ENCODE measurements at regions not wholly inside any gene's neighbourhood (a gene's known extent, or its start where the extent isn't known, plus 50 kb on each side); places are given as distances from the start of the nearest gene placed in this dataset.

DNA sequence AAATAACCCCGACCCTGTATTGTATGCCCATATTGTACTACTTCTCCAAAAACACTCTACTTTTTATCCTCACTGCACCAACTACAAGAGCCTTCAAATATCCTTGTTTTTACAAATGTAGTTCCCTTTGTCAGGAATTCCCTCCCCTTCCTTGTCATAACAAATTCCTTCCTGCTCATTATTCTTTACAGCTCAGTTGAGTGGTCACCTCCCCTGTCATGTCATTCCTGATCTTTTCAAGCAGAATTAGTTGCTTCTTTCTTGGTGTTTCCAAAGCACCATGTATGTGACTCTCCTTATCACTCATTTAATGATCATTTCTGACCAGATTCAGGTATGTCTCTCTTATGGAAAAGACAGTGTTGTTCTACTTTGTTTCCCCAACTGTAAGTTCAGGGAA is 194.2 kb upstream of the SMC2 start:
- no peak for DNase-seq
- intact Hi-C loops (cut with DNase I; ENCODE audit: low total_unique reads), result no loop called here
- no peaks in the 10 kb centered on the region for H3K27me3 ChIP-seq
- no peak for TF ChIP-seq POLR2A (IDR thresholded peaks at IDR 0.05)
- TF ChIP-seq, protein P1, sequence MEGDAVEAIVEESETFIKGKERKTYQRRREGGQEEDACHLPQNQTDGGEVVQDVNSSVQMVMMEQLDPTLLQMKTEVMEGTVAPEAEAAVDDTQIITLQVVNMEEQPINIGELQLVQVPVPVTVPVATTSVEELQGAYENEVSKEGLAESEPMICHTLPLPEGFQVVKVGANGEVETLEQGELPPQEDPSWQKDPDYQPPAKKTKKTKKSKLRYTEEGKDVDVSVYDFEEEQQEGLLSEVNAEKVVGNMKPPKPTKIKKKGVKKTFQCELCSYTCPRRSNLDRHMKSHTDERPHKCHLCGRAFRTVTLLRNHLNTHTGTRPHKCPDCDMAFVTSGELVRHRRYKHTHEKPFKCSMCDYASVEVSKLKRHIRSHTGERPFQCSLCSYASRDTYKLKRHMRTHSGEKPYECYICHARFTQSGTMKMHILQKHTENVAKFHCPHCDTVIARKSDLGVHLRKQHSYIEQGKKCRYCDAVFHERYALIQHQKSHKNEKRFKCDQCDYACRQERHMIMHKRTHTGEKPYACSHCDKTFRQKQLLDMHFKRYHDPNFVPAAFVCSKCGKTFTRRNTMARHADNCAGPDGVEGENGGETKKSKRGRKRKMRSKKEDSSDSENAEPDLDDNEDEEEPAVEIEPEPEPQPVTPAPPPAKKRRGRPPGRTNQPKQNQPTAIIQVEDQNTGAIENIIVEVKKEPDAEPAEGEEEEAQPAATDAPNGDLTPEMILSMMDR (IDR thresholded peaks at IDR 0.05), result no peak
- no peak overlapping the region for H3K27ac ChIP-seq
- no peak overlapping the region for H3K4me3 ChIP-seq
- no peaks in the 10 kb centered on the region for H3K36me3 ChIP-seq
- no peaks in the 10 kb centered on the region for H3K9me3 ChIP-seq
- H3K4me1 ChIP-seq, result no peaks in the 10 kb centered on the region

DNA sequence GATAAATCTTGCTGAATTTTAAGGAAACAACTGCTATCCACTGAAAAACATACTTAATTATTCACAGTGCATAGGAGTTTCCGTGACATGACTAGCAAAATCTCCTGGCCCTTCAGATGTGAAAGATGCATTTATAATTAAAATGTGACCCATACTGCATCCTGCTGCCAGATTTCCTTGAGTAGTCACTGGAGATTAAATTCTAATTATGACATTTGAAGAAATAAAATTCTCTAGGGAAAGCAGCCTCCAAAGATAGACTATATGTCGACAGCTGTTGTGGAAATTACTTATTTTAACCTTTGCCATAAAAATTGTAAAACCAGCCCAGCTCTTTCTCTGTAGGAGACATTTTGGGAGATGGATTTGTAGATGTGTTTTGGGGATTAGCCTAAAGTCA is 193.6 kb upstream of the SMC2 start:
- H3K27me3 ChIP-seq, result no peaks in the 10 kb centered on the region
- H3K27ac ChIP-seq, result no peak overlapping the region
- TF ChIP-seq, protein P1 (IDR thresholded peaks at IDR 0.05), result no peak
- no peak for TF ChIP-seq POLR2A (IDR thresholded peaks at IDR 0.05)
- H3K36me3 ChIP-seq, result no peaks in the 10 kb centered on the region
- H3K9me3 ChIP-seq, result no peaks in the 10 kb centered on the region
- H3K4me3 ChIP-seq, result no peak overlapping the region
- DNase-seq, result no peak
- H3K4me1 ChIP-seq, result no peaks in the 10 kb centered on the region
- intact Hi-C loops (cut with DNase I; ENCODE audit: low total_unique reads), result no loop called here

DNA sequence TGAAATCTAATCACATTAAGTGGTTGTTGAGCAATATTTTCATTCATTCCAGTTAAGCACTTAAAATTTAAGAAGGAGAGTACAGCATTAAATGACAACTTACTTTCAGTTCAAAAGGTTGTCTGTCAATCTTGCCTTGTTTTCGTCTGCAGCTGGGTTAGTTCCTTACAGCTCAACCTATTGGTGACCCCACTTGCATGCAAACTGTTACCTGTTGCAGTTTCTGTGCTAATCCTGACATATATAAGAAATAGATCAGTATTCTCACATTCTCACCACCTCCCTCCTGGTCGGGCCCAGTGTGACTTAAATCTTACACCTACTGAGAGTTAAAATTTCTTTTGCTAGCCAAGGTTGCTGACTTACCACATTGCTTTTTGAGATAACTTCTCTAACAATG is 191.8 kb upstream of the SMC2 start:
- DNase-seq, result no peak

DNA sequence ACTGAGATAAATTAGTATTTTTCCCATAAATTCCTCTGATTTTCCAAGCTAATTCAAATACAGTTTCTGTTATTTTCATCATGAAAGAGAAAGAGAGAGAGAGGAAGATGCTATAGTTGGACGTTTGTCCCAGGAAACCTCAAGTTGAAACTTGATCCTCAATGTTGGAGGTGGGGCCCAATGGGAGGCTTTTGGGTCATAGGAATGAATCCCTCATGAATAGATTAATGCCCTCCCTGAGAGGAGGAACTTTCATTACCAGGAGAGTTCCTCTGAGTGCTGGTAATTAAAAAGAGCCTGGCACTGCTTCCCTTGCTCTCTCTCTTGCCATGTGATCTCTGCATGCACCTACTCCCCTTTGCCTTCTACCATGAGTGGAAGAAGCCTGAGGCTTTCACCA is 189.9 kb upstream of the SMC2 start:
- intact Hi-C loops (cut with DNase I; ENCODE audit: low total_unique reads), result no loop called here
- no peaks in the 10 kb centered on the region for H3K36me3 ChIP-seq
- no peaks in the 10 kb centered on the region for H3K9me3 ChIP-seq
- TF ChIP-seq POLR2A (IDR thresholded peaks at IDR 0.05), result no peak
- TF ChIP-seq, protein P1 (IDR thresholded peaks at IDR 0.05), result no peak
- DNase-seq, result no peak
- no peaks in the 10 kb centered on the region for H3K4me1 ChIP-seq
- H3K4me3 ChIP-seq, result no peak overlapping the region
- no peaks in the 10 kb centered on the region for H3K27me3 ChIP-seq
- H3K27ac ChIP-seq, result no peak overlapping the region

More for the DNA sequence above, 191.8 kb upstream of the SMC2 start:
- H3K36me3 ChIP-seq, result no peaks in the 10 kb centered on the region
- no peaks in the 10 kb centered on the region for H3K4me1 ChIP-seq
- no peak for TF ChIP-seq POLR2A (IDR thresholded peaks at IDR 0.05)
- TF ChIP-seq, protein P1 (IDR thresholded peaks at IDR 0.05), result no peak
- H3K27me3 ChIP-seq, result no peaks in the 10 kb centered on the region
- H3K4me3 ChIP-seq, result no peak overlapping the region
- no peaks in the 10 kb centered on the region for H3K9me3 ChIP-seq
- intact Hi-C loops (cut with DNase I; ENCODE audit: low total_unique reads), result no loop called here
- H3K27ac ChIP-seq, result no peak overlapping the region

DNA sequence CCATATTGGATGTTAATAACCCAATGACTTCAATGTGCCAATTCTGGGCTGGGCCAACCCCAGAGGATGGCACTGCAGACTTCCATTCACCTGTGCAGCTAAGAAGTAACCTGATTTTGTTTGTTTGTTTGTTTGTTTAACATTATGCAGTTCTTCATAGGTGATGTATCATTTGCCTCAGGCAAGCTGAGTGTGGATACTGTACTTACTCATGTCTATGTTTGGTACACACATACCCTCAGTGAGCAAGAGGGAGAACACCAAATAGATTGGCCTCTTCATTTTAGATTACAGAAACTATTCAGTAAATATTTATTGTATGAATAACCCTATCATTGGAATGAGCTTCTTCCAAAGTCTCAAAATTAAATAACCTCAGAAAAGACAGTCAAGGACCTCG is 180.2 kb upstream of the SMC2 start:
- Histone ChIP-seq H3K27me3 (no peaks in the 10 kb centered on the region), H3K4me1 (no peaks in the 10 kb centered on the region), H3K27ac (no peak overlapping the region), H3K9me3 (no peaks in the 10 kb centered on the region), H3K36me3 (no peaks in the 10 kb centered on the region), H3K4me3 (no peak overlapping the region)
- intact Hi-C loops (cut with DNase I; ENCODE audit: low total_unique reads), result no loop called here
- DNase-seq, result no peak
- TF ChIP-seq, protein P1 (IDR thresholded peaks at IDR 0.05), result no peak
- TF ChIP-seq POLR2A (IDR thresholded peaks at IDR 0.05), result no peak
